Central memory CD4-positive, alpha-beta T cell (primary cell): ENCODE measurements at regions not wholly inside any gene's neighbourhood (a gene's known extent, or its start where the extent isn't known, plus 50 kb on each side); places are given as distances from the start of the nearest gene placed in this dataset.

Source experiments
- DNase-seq: peaks from one replicate; pipeline ENCODE4 v3.0.0; 2022

DNA sequence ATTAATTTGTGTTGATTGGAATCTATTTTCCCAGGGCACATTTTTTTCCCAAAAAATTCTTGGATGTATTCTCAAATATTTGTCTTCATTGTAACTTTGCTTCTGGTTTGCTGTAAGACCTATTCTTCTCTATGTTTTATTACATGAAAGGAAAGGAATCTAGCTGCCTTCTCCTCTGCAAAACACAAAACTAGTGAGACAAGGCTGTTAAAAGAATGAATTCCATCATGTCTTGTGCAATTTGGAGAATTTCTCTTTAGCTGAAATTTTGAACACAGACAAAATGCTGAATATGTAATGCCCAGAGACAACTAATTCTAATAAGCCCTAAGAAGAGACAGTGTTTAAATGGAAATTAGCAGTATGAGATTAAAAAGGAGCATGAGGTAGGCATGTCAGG is 275.9 kb downstream of the CDH20 start:
- no peak for DNase-seq

DNA sequence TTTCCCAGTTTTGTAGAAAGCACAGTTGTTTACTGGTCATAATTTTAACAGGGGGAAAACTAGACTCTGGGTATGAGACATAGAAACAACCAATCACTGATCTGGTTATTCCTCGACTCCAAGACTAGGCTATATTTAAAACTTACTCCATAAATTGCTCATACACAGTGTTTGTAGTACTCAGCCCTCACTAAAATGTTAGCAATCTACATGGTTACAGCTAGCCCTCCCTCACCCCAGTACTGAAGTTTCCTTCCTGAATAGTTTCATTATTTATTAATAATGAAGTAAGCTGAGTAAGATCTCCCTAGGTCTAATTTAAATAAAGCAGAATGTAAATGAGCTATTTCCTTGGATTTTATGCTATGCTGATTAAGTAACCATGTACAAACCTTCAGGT is 275.1 kb downstream of the CDH20 start:
- no peak for DNase-seq

- DNase-seq: no peak
Measured at GRCh38 chr18:61607867-61608266, 274.6 kb downstream of the CDH20 start.

DNA sequence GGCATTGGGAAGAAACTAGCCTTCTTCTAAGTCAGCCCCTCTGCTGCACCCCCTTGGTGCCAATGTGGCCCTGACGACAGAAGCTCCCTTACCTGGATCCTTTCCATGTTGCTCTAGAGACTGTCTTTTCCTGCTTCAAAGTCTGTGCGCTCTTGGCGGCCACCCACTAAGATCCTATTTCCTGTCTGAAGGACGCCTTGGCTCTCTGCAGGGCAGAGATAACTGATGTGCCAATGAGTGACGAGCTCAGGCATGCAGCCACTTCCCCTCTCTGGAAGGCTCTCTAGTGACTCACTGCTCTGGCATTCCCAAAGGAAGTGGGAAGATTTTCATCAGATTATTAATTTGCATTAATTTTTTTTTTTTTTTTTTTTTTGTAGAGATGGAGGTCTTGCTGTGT is 273.5 kb downstream of the CDH20 start:
- no peak for DNase-seq

GRCh38 chr18:61606068-61606660 is 272.9 kb downstream of the CDH20 start:
- no peak for DNase-seq

DNA sequence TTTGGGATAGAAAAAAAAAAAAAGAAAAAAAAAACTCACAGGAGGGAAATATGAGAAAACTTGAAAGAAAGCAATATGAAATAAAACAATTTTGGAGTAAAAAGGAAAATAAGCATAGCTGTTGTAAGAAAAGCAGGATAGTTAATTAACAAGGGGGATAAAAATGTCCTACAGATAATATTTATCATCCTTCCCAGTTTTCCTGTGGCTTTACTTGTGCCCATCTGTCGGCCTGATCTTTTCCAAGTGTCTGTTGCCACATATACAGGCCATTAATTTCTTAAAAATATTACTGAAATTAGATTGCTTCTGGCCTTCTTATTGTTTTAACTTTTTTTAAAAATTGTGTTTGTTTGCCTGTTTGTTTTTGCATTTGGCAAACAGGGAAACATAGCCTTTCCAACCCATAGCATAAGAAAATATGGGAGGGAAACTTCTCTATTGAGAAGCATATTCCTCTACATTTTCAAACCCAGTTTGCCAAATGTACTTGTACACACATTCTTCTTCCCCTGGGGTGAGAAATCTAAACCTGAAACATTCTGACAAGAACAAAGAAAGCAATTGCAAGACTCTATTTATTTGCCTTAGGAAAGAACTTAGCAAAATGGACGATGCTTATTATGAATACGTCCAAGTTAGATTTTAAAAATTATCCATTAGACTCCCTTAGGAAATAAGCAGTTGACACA is 272.3 kb downstream of the CDH20 start:
- DNase-seq: no peak
